Glutamatergic neuron (in vitro differentiated cells): ENCODE measurements at regions not wholly inside any gene's neighbourhood (a gene's known extent, or its start where the extent isn't known, plus 50 kb on each side); places are given as distances from the start of the nearest gene placed in this dataset.

Experiments used
- DNase-seq: peaks from one replicate; pipeline ENCODE4 v3.0.0; 2022
- H3K27ac Mint-ChIP-seq: one replicate; pipeline ENCODE4 v1.8.0; 2020; ENCODE audit warnings: mild to moderate bottlenecking, mixed read lengths, inconsistent platforms; ENCODE audit not compliant: unreplicated experiment
- H3K27me3 Mint-ChIP-seq: one replicate; pipeline ENCODE4 v1.8.0; 2020; ENCODE audit warnings: mild to moderate bottlenecking, moderate library complexity, mixed read lengths, inconsistent platforms; ENCODE audit not compliant: unreplicated experiment
- H3K36me3 Mint-ChIP-seq: one replicate; pipeline ENCODE4 v1.8.0; 2020; ENCODE audit warnings: mild to moderate bottlenecking, mixed read lengths, inconsistent platforms; ENCODE audit not compliant: unreplicated experiment
- H3K4me1 Mint-ChIP-seq: one replicate; pipeline ENCODE4 v1.8.0; 2020; ENCODE audit warnings: mild to moderate bottlenecking, low read depth, mixed read lengths, inconsistent platforms; ENCODE audit not compliant: unreplicated experiment
- H3K4me3 Mint-ChIP-seq: one replicate; pipeline ENCODE4 v1.8.0; 2020; ENCODE audit warnings: mild to moderate bottlenecking, mixed read lengths, inconsistent platforms; ENCODE audit not compliant: unreplicated experiment
- H3K9me3 Mint-ChIP-seq: one replicate; pipeline ENCODE4 v1.8.0; 2020; ENCODE audit warnings: mild to moderate bottlenecking, moderate library complexity, mixed read lengths, inconsistent platforms; ENCODE audit not compliant: unreplicated experiment
- TF ChIP-seq, protein P1 (sequence below): fragments of 200-600 bp; sonication (generic); IDR thresholded peaks from one replicate; pipeline ENCODE4 v1.5.0; 2021; ENCODE audit not compliant: partially characterized antibody, unreplicated experiment

GRCh38 chr2:145652571-145653545 is 1132.9 kb upstream of the ZEB2 start:
- no peaks in the 10 kb centered on the region for H3K27me3 Mint-ChIP-seq
- no peaks in the 10 kb centered on the region for H3K36me3 Mint-ChIP-seq
- TF ChIP-seq, protein P1, sequence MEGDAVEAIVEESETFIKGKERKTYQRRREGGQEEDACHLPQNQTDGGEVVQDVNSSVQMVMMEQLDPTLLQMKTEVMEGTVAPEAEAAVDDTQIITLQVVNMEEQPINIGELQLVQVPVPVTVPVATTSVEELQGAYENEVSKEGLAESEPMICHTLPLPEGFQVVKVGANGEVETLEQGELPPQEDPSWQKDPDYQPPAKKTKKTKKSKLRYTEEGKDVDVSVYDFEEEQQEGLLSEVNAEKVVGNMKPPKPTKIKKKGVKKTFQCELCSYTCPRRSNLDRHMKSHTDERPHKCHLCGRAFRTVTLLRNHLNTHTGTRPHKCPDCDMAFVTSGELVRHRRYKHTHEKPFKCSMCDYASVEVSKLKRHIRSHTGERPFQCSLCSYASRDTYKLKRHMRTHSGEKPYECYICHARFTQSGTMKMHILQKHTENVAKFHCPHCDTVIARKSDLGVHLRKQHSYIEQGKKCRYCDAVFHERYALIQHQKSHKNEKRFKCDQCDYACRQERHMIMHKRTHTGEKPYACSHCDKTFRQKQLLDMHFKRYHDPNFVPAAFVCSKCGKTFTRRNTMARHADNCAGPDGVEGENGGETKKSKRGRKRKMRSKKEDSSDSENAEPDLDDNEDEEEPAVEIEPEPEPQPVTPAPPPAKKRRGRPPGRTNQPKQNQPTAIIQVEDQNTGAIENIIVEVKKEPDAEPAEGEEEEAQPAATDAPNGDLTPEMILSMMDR: no peak
- H3K4me1 Mint-ChIP-seq: no peaks in the 10 kb centered on the region
- no peak for DNase-seq
- no peak overlapping the region for H3K4me3 Mint-ChIP-seq
- H3K9me3 Mint-ChIP-seq: no peaks in the 10 kb centered on the region
- no peak overlapping the region for H3K27ac Mint-ChIP-seq

- Mint-ChIP-seq H3K36me3 (no peaks in the 10 kb centered on the region), H3K9me3 (no peaks in the 10 kb centered on the region), H3K4me1 (no peaks in the 10 kb centered on the region), H3K27me3 (no peaks in the 10 kb centered on the region), H3K27ac (no peak overlapping the region), H3K4me3 (no peak overlapping the region)
- TF ChIP-seq, protein P1: no peak
- no peak for DNase-seq
These were observed 1132.1 kb upstream of the ZEB2 start for GRCh38 chr2:145652036-145652435.

DNA sequence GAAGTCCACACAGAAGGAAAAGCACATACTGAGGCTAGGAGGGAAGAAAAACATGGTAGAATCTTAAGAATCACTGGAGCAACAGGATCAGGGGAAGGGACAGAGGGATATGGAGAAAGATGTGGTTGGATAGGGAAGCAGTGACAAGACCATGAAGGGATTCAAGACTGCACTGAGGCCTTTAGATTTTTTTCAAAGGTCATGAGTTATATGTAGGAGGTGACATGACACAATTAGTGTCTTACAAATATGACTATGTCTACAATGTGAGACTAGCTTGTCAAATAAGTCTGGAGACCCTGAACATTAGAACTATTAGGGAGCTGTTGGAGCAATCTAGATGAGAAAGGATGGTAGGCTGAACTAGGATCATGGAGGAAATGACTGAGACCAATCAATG is 1130.3 kb upstream of the ZEB2 start:
- H3K27me3 Mint-ChIP-seq: no peaks in the 10 kb centered on the region
- no peaks in the 10 kb centered on the region for H3K9me3 Mint-ChIP-seq
- TF ChIP-seq, protein P1: no peak
- no peak for DNase-seq
- H3K36me3 Mint-ChIP-seq: no peaks in the 10 kb centered on the region
- H3K4me3 Mint-ChIP-seq: no peak overlapping the region
- H3K27ac Mint-ChIP-seq: no peak overlapping the region
- H3K4me1 Mint-ChIP-seq: no peaks in the 10 kb centered on the region

- no peak overlapping the region for H3K4me3 Mint-ChIP-seq
- no peak overlapping the region for H3K27ac Mint-ChIP-seq
- TF ChIP-seq, protein P1: no peak
- no peaks in the 10 kb centered on the region for H3K36me3 Mint-ChIP-seq
- DNase-seq: no peak
- peaks cover 3% of the 10 kb centered on the region for H3K4me1 Mint-ChIP-seq
- H3K27me3 Mint-ChIP-seq: no peaks in the 10 kb centered on the region
- no peaks in the 10 kb centered on the region for H3K9me3 Mint-ChIP-seq
These were observed 1129.1 kb upstream of the ZEB2 start for GRCh38 chr2:145649061-145649460.

DNA sequence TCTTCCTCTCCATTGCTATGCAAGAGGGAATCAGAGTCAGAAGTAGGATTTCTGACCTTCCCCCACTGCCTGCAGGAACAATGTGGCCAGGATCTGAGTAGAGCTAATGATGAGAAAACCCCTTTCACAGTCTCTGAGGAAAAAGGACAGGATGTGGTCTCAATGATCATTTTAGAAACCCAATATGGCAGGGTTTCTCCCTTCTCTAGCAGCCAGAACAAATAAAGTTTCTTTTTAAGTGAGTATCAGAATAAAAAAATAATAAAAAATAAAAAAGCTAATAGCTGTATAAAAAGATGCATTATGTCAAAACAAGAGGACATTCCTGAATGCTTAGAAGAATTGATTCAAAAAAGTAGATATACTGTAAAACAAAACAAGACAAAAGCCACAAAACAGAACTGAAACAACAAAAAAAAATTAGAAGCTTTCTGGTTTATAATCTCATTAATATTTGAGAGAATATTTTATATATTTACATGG is 1124.9 kb upstream of the ZEB2 start:
- Mint-ChIP-seq H3K4me1 (peaks cover 3% of the 10 kb centered on the region), H3K36me3 (no peaks in the 10 kb centered on the region), H3K9me3 (no peaks in the 10 kb centered on the region), H3K27me3 (peaks cover 1% of the 10 kb centered on the region), H3K27ac (no peak overlapping the region), H3K4me3 (no peak overlapping the region)
- DNase-seq: no peak
- TF ChIP-seq, protein P1: no peak
